H7 (cell line): ENCODE measurements at regions not wholly inside any gene's neighbourhood (a gene's known extent, or its start where the extent isn't known, plus 50 kb on each side); places are given as distances from the start of the nearest gene placed in this dataset.

Source experiments
- DNase-seq: peaks from one replicate; pipeline ENCODE4 v3.0.0; 2012
- H3K27me3 ChIP-seq: 2 replicates; pipeline ENCODE4 v1.6.0; 2011; ENCODE audit warnings: mild to moderate bottlenecking, low read length; ENCODE audit not compliant: control insufficient read depth, insufficient read depth
- H3K36me3 ChIP-seq: replicated peaks from 2 replicates; pipeline ENCODE4 v1.5.1; 2011; ENCODE audit warnings: low read length; ENCODE audit not compliant: control insufficient read depth, insufficient read depth
- H3K4me3 ChIP-seq: 2 replicates; pipeline ENCODE4 v1.5.1; 2011; ENCODE audit warnings: low read depth, mild to moderate bottlenecking, control low read depth, low read length, moderate library complexity; ENCODE audit not compliant: insufficient read depth

DNA sequence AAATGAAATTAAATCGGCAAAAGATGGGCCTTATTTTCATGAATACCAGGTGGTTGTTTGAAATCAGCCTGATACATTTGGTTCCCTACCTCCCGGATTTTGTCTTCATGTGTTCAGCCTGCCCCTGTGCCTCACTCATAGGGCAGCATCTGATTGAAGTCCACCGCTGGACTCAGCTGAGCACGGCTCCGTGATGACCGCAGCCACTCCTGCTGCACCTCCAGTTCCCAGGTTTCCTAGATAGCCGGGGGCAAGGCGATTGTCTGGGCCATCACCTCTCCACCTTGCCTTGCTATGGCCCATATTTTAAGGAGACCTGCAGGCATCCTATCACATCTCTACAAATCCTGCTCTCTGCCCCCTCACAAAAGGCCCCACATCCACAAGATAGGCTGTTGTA lies 563.8 kb downstream of the NUF2 start:
- no peak for DNase-seq
- Histone ChIP-seq H3K4me3 (no peak overlapping the region), H3K27me3 (no peaks in the 10 kb centered on the region), H3K36me3 (no peaks in the 10 kb centered on the region)

DNA sequence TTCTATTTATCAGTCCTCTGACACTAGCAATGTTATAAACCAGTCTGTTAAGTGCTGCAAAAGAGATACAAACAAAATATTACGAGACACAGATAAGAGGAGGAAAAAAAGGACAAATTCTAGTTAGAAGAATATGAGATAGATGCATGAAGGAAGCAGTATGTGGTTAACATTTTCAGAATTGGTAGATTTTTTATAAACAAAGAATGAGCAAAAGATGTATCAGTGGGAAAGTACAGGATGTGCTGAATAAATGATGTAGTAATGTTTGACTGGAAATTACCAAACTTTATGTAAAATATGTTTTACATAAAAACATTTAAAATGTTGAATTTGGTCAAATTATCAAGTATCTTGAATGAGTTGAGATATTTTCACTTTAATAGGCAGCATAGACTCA lies 574.2 kb downstream of the NUF2 start:
- Histone ChIP-seq H3K4me3 (no peak overlapping the region), H3K36me3 (no peaks in the 10 kb centered on the region), H3K27me3 (no peaks in the 10 kb centered on the region)
- DNase-seq: no peak

DNA sequence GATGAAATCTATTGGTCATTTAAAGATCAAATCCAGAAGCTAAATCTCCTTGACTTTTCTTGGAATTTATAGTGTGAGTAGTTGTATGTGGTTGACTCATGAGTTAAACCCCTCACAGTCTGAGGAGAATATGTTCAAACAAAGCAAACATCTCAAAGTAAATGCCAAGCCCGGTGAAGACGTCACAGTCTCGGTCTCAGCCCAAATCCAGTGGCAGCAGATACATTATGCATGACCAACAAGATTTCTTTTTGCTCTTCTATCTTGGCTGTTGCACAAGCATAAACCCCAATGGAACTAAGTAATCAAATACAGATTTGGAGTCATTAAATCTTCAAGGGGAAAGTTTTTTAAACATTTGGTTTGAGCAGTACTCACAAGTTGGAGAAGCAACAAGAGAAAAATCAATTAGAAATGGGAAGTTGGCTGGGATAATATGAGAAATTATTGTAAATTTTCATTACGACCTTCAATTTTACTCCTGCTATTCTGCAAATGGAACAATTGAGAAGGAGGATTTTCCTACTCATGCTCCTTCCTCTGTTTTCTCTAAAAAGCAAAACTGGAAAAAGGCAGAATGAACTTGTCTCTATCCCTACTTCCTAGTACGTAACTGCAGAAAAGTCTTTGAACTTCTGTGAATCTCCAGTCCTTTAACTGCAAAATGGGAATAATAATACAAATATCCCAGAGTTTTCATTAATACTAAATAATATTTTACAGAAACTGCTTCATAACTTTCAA lies 575.8 kb downstream of the NUF2 start:
- Histone ChIP-seq H3K27me3 (no peaks in the 10 kb centered on the region), H3K36me3 (no peaks in the 10 kb centered on the region), H3K4me3 (no peak overlapping the region)
- DNase-seq: no peak

DNA sequence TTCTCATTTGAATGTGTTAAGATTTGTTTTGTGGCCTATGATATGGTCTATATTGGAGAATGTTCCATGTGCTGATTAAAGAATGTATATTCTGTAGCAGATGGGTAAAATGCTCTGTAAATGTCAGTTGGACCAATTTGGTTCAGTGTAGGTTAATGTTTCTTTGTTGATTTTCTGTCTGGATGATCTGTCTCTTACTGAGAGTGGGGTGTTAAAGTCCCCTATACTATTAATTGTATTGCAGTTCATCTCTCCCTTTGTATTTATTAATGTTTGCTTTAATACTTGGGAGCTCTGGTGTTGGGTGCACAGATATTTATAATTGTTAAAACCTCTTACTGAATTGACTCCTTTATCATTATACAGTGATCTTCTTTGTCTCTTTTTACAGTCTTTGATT lies 584.5 kb downstream of the NUF2 start:
- H3K36me3 ChIP-seq: no peaks in the 10 kb centered on the region
- DNase-seq: no peak
- no peak overlapping the region for H3K4me3 ChIP-seq
- H3K27me3 ChIP-seq: no peaks in the 10 kb centered on the region

DNA sequence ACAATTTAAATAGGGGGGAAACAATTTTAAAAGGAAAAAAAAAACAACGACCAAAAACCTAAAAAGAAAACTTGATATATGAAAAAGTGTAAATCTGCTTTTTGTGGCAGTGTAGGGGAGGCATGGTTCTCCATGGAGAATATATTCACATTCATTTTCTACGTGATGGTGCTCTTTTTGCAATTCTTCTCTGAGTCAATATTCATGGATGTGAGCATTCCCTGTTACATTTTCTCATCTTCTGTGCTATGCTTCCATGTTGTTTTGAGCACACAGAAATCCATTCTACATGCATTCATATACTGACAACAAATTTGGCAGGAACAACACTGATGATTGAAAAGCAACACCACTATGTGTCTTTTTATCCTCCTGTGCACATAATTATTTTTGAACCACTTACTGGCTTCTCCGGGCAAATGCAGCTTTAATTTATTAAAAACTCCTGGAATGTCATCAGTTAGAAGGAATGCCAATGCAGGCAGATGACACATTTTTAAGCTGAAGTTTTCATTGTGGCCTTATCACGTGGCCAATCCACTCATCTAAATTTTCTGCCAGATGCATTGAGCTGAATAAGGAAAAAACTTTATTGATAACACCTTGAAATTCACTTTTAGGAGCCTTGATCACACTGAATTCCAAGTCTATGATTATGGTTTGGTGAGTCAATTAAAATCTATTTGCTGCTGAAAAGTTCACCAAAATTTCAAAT lies 590.6 kb downstream of the NUF2 start:
- no peaks in the 10 kb centered on the region for H3K36me3 ChIP-seq
- no peaks in the 10 kb centered on the region for H3K27me3 ChIP-seq
- no peak for DNase-seq
- H3K4me3 ChIP-seq: no peak overlapping the region

DNA sequence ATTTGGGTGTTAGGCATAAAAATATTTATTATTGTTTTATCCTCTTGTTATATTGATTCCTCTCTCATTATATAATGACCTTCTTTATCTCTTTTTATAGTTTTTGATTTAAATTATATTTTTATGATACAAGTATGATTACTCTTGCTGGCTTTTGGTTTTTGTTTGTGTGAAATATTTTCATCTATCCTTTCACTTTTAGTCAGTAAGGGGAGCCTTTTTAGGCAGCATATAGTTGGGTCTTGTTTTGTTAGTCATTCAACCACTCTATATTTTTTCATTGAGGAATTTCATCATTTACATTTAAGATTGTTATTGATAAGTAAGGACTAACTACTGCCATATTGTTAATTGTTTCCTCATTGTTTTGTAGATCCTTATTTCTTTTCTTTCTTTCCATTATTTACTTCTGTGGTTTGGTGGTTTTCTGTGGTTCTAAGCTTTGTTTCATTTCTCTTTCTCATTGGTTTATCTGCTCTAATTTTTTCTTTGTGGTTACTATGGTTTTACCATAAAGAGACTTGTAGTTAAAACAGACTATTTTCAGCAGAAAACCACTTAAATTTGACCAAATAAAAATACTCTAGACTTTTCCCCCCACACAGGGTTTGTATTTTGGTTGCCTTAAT lies 593.1 kb downstream of the NUF2 start:
- DNase-seq: no peak
- H3K4me3 ChIP-seq: no peak overlapping the region
- no peaks in the 10 kb centered on the region for H3K36me3 ChIP-seq
- no peaks in the 10 kb centered on the region for H3K27me3 ChIP-seq

DNA sequence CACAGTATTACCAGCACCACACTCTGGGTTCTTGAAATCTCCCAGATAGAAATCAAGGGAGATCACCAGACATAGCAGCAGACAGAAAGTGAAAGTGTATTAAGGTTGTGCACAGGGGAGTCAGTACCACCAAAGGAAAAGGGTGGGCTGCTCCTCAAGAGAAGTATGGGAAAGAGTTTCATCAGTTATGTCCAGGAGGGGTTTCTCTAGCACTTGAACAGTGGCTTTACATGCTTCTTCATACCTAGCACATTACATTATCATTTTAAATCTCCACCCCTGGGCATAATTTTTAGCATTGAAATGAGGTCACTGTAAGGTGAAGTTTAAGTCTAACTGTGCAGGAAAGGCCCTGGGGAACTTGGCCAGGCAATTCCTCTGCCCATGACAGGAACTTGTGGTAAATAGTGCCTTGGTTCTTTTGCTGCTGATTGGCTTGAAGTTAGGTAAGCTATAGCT lies 601.0 kb downstream of the NUF2 start:
- H3K36me3 ChIP-seq: no peaks in the 10 kb centered on the region
- no peak for DNase-seq
- no peak overlapping the region for H3K4me3 ChIP-seq
- H3K27me3 ChIP-seq: no peaks in the 10 kb centered on the region

DNA sequence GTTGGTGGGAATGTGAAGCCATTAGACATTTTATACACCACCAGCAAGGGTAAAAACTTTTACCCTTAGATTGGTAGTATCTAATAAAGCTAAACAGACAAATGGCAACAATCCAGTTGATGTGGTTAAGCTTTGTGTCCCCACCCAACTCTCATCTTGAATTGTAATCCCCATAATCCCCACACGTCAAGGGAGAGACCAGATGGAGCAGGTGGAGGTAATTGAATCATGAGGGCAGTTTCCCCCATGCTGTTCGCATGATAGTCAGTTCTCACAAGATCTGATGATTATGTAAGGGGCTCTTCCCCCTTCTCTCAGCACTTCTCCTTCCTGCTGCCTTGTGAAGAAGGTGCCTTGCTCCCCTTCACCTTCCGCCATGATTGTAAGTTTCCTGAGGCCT lies 602.3 kb downstream of the NUF2 start:
- no peaks in the 10 kb centered on the region for H3K36me3 ChIP-seq
- DNase-seq: no peak
- no peak overlapping the region for H3K4me3 ChIP-seq
- no peaks in the 10 kb centered on the region for H3K27me3 ChIP-seq

DNA sequence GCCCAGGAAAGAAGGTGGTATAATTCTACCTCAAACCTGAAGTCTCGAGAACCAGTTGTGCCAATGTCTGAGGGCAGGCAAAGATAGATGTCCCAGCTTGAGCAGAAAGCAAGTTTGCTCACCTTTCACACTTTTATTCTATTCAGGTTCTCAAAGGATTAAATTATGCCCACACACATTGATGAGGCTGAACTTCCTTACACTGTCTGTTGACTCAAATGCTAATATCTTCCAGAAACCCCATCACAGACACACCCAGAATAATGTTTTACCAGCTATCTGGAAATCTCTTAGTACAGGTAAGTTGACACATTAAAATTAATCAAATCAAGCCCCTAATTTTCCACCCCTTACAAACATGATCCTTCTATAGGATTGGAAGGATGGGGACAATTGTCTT lies 605.7 kb downstream of the NUF2 start:
- Histone ChIP-seq H3K36me3 (no peaks in the 10 kb centered on the region), H3K4me3 (no peak overlapping the region)

DNA sequence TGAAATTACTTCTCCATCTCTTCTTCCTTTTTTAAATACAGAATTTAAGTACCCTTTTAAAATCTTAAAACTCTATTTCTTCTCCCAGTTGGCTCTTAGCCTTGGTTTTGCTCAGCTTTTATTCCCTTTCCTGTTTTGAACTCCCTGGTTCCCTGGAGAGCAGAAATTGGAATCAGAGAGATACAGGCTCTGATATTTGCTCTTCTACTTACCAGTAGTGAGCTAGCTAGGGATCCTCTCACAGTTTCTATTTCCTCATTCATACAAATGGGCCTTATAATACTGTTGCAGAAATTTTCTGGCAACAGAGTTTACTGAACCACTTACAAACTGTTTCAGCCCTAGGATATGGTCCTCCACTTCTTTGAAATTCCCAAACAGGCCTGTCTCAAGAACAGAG lies 606.3 kb downstream of the NUF2 start:
- Histone ChIP-seq H3K36me3 (no peaks in the 10 kb centered on the region), H3K27me3 (no peaks in the 10 kb centered on the region), H3K4me3 (no peak overlapping the region)
- DNase-seq: no peak

More for the DNA sequence above, 605.7 kb downstream of the NUF2 start:
- DNase-seq: no peak
- H3K27me3 ChIP-seq: no peaks in the 10 kb centered on the region

DNA sequence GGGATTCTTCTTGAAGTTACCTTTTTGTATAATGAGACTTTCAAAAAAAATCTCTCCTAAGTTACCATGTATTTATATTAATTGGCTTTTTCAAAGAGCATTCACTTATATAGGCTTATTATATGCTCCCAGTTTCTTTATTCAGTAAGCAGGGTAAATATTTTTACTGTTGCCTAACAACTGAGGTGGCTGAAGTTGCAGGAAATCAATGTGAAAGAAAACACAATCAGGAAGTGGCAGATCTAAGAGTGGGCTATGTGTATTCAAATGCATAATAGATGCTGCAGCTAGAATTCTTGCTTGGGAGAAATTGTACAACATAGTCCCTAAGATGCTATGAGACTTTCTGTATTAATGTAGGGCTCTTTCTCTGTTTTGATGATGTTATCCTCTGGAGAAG lies 606.9 kb downstream of the NUF2 start:
- Histone ChIP-seq H3K4me3 (no peak overlapping the region), H3K36me3 (no peaks in the 10 kb centered on the region), H3K27me3 (no peaks in the 10 kb centered on the region)
- DNase-seq: no peak

DNA sequence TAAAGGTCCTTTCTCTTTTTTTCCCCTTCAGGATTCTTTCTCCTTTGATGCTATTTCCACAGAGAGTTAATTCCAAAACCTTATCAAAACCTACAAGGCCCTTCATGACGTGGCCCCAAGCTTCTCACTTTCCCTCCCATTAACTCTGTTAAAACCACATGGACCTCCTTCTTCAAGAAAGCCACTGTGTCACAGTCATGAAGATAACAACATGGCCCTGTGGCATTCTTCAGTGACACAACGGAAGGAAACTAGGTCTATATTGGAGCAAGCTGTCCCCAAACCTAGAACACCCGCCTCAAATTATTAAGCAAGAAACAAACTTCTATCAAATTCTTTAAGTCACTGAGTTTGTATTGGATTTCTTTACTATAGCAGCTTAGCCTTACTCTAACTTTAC lies 611.1 kb downstream of the NUF2 start:
- no peak for DNase-seq
- H3K36me3 ChIP-seq: no peaks in the 10 kb centered on the region
- no peak overlapping the region for H3K4me3 ChIP-seq
- H3K27me3 ChIP-seq: no peaks in the 10 kb centered on the region

DNA sequence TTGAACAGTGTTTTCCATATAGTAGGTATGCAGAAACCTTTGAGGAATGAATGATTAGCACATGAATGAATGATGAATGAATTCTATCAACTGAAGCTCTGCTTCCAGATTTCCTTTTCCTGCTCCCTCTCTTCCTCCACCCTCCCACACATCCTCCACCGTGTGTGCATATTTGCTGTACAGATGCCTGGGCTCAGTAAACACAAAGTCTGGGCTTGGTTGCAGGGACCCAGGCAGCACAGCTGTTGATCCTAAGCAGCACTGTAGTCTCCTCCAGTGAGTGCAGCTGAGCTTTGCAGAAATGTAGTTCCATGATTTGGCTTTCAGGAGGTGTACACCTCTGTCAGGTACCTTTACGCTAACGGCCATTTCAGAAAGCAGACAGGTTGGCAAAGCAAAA lies 611.7 kb downstream of the NUF2 start:
- Histone ChIP-seq H3K36me3 (no peaks in the 10 kb centered on the region), H3K27me3 (no peaks in the 10 kb centered on the region), H3K4me3 (no peak overlapping the region)
- no peak for DNase-seq

DNA sequence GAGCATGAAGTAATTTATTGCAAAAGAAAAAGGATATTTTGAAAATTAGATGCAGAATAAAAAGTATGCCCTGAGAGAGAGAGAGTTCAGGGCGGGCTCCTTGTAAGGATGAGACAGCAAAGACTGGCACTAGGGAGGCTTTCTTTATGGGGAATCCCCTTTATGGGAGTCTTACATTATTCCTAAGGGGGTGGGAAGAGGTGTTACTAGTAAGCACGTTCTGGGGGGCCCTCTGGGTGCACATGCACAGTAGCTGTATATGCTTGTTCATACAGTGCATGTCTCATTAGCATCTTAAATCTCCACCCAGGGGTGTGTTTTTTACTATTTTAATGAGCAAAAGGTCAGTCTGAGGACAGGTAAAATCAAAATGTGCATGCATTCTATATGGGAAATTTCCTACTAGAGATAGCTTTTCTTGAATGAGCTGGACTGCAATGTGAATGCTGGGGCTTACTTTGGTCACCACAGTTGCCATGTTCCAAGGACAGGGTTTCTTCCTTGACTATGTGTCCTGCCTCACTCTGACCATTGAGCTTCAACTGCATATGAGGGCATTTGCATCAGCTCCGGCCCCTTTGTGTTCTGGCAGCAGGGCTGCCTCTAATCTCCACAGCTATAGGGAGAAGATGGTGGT lies 614.1 kb downstream of the NUF2 start:
- Histone ChIP-seq H3K27me3 (no peaks in the 10 kb centered on the region), H3K36me3 (no peaks in the 10 kb centered on the region), H3K4me3 (no peak overlapping the region)
- DNase-seq: no peak

DNA sequence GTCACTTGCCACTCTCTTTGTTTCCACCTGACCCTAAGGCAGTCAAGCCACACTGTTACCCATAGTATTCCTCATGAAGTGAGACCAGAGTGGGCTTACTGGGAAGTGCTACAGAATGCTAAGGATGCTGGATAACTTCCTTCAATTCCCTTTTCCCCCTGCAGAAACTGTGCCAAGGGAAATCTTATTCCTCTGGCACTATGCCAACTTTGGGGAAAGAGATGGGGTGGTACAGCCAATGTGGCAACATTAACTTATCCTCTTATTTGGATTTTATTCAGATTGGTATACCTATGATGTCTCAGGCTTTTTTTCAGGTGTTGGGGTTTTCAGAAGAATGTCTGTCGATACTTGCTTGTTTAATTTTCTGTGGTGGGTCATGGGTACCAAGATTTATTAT lies 599.4 kb upstream of the PBX1 start:
- DNase-seq: no peak
- Histone ChIP-seq H3K4me3 (no peak overlapping the region), H3K36me3 (no peaks in the 10 kb centered on the region), H3K27me3 (no peaks in the 10 kb centered on the region)
